GM10266 (cell line): ENCODE measurements at regions not wholly inside any gene's neighbourhood (a gene's known extent, or its start where the extent isn't known, plus 50 kb on each side); places are given as distances from the start of the nearest gene placed in this dataset.

ENCODE experiments used
- DNase-seq: peaks from one replicate; pipeline ENCODE4 v3.0.0; 2012; ENCODE audit errors: extremely low spot score
- CTCF ChIP-seq: IDR thresholded peaks from 2 replicates; pipeline ENCODE4 v1.5.1; 2012; ENCODE audit warnings: mild to moderate bottlenecking, low read depth; ENCODE audit not compliant: control insufficient read depth, insufficient read depth; ENCODE audit errors: missing control alignments

DNA sequence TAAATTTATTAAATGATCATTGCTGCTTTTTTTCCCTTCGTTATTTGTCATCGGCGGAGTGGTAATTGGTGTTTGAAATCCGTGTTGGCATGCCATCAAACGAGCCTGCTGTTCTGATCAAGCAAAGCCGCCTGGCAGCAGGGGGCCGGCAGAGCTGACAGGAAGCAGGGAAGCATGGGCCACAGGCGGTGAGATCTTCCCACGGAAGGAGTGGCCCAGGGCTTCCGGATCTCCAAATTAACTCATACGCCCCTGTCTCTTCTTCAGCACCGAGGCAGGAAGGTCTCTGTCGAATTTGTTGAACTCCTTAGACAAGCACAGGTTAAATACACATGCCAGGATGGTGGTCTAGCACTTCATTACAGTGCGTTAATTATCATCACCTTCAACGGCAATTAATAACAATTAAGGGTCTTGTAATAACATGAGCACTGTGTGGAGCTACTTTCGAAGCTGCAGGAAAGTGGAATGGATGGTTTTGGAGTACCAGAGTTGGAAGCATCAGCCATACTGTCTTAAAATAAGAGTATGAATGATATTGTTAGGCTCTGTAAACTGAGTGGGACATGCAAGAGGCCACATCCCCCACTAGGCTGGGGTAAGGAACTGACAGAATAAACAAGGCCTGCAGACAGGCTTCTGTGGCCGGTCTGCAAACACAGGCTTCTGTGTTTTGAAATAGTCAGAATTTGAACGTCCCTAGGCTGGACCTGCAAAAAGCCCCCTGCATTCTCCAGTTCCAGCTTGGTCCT lies 199.4 kb upstream of the DAB1 start:
- TF ChIP-seq CTCF = no peak
- DNase-seq = no peak

GRCh38 chr1:57621776-57622175 lies 197.9 kb upstream of the DAB1 start:
- no peak for TF ChIP-seq CTCF
- DNase-seq = no peak

DNA sequence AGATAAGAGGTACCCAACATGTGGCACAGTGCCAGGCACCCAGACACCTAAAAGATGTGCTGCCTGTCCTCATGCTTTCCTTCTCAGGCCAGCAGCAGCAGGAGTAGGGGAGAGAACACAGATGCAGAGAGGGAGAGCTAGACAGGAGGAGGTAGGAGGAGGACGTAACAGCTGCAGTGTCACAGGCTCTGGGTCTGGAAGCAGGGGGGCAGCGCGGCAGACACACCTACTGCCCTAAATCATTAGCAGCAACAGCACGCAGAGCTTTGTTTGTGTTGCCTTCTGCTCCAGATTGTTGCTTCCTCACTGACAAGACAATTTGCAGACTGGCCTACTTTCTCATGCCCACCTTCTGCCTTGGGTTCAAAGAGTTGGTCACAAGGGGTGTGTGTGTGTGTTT lies 196.7 kb upstream of the DAB1 start:
- DNase-seq = no peak
- no peak for TF ChIP-seq CTCF

DNA sequence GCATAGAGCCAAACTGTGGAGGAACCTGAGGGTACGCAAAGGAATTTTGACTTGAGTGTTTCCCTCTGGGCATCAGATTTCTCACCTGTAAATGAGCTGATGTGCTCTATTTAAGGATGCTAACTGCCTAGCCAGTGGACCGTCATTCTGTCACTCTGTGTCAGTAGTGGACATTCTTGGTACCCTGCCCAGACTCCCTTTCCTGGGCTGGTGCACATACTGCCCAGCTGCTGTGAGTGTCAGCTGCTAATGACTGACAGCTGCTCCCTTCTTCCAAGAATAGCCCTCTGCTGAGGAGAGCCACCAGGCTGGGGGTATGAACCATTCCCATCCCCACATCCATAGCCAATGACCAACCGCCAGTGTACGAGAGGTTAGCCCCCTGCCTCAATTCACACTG lies 193.1 kb upstream of the DAB1 start:
- DNase-seq = no peak
- no peak for TF ChIP-seq CTCF

DNA sequence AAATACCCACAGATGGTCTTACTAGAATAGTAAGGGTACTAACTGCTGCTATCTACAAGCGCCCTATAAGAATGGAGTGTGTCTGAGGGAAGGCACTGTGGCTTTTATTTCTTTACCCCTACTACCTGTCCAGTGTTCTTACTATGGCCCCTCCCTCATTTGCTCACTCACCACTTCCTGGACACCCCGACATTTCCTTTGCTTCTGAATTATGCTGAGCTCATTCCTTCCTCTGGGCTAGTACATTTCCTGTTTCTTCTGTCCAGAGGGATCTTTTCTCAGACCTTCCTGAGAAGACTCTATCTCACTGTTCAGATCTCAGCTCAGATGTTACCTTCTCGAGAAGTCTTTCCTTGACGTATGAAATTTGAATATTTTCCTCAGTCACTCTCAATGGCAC lies 192.1 kb upstream of the DAB1 start:
- no peak for TF ChIP-seq CTCF
- no peak for DNase-seq

DNA sequence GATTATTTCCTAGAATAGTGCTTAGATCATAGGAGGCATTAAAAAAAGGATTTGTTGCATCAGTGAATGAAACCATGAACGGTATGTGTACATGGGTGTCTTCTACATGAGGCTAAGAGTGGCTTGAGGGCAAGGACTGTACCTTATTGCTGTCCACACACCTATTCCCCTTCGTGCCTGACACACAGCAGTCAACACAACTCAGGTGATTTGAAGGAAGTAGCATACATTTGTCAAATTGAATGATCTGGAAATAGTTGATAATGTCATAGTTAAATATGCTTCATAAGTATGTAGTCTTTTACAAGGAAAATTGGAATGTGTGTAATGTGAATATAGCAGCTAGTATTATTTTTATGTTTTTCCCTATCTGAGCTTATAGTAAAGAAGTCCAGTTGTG lies 189.0 kb upstream of the DAB1 start:
- no peak for TF ChIP-seq CTCF
- no peak for DNase-seq

GRCh38 chr1:57605933-57606332 lies 182.1 kb upstream of the DAB1 start:
- TF ChIP-seq CTCF = no peak

More at GRCh38 chr1:57605933-57606332, 182.1 kb upstream of the DAB1 start:
- DNase-seq = no peak
